HG03439 (cell line): ENCODE measurements at regions not wholly inside any gene's neighbourhood (a gene's known extent, or its start where the extent isn't known, plus 50 kb on each side); places are given as distances from the start of the nearest gene placed in this dataset.
A peak's percentile ranks its signal among the peaks of the same experiment; 100 is the strongest.
"Not testable (repeated sequence)": the region's sequence is repeated elsewhere in the genome, so short reads cannot be mapped to it uniquely, and the experiment has no call there.

ENCODE experiments used
- ATAC-seq: cut with Tn5 transposase; IDR thresholded peaks from one replicate; pipeline ENCODE4 v1.9.1; 2021; ENCODE audit warnings: mild to moderate bottlenecking, moderate library complexity; ENCODE audit not compliant: unreplicated experiment

DNA sequence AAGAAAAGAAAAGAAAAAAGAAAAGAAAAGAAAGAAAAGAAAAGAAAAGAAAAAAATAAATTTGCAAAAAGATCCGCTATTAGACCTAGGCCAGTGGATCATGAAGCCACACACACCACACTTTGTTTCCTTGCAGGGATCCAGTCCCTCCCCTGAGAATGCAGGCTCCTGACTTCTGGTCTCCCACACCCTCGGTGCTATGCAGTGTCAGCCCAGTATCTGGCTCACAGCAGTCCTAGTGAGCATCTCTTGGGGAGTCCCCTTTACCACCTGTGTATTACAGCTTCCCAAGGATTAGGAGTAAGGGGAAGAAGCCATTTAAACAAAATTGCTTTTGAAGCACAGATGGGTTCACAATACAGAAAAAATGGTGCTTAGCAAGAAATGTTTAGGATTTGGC, 174.1 kb upstream of the IRF2BP2 start:
- not testable (repeated sequence) for ATAC-seq

DNA sequence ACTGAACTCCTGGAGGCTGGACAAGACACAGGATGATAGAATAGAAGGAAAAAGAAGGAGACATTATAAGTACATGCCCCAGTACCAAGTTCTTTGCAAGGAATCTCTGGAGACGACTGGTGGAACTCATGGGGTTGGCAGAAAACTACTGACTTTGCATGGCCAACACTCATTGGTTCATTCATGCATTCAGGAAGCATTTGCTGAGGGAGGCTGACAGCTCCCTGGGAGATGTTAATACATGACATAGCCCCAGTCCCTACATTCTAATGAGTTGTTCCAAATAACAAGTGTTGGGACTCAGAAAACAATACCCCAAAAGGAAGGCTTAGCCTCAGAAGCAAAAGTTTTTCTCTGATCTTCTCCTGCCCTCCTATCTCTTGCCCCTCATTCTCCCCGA, 172.8 kb upstream of the IRF2BP2 start:
- ATAC-seq: no peak

- no peak for ATAC-seq
These were observed 172.2 kb upstream of the IRF2BP2 start for GRCh38 chr1:234782105-234782751.

GRCh38 chr1:234781241-234782065, 171.5 kb upstream of the IRF2BP2 start:
- no peak for ATAC-seq

- no peak for ATAC-seq
These were observed 170.7 kb upstream of the IRF2BP2 start for GRCh38 chr1:234780531-234781162.

GRCh38 chr1:234780112-234780511, 170.1 kb upstream of the IRF2BP2 start:
- no peak for ATAC-seq

GRCh38 chr1:234779600-234779999, 169.6 kb upstream of the IRF2BP2 start:
- not testable (repeated sequence) for ATAC-seq

DNA sequence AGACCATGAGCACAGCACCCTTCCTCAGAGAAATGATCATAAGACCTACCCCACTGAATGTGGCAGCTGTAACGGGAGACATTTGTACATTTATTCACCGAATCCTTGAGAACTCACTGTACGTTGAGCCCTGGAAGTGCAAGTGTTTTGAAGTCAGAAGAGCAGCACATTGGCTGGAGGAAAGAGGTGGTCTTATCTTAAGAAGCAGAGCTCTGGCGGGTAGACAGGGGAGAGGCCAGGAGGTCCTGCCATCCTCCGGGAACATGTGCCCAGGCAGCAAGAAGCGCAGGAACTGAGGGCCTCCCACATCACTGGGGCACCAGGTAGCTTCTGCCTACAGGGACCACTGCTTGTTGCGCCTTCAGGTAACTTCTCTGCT, 169.2 kb upstream of the IRF2BP2 start:
- ATAC-seq: no peak

- ATAC-seq: no peak
These were observed 168.5 kb upstream of the IRF2BP2 start for GRCh38 chr1:234778221-234779159.

DNA sequence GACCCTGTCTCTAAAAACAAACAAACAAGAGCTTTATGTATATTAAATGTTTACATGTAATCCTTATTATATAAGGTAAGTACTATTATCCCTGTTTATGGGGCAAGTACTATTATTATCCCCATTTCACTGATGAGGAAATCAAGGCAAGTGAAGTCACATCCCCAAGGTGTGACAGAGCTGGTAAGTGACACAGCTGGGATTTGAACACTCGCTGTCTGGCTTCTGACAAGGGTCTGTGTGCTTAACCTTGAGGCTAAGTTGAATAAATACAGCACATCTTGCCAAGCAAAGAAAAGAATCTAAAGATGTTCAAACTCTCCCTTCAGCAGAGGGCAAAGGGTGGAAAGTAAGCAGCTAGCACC, 167.9 kb upstream of the IRF2BP2 start:
- ATAC-seq: no peak

DNA sequence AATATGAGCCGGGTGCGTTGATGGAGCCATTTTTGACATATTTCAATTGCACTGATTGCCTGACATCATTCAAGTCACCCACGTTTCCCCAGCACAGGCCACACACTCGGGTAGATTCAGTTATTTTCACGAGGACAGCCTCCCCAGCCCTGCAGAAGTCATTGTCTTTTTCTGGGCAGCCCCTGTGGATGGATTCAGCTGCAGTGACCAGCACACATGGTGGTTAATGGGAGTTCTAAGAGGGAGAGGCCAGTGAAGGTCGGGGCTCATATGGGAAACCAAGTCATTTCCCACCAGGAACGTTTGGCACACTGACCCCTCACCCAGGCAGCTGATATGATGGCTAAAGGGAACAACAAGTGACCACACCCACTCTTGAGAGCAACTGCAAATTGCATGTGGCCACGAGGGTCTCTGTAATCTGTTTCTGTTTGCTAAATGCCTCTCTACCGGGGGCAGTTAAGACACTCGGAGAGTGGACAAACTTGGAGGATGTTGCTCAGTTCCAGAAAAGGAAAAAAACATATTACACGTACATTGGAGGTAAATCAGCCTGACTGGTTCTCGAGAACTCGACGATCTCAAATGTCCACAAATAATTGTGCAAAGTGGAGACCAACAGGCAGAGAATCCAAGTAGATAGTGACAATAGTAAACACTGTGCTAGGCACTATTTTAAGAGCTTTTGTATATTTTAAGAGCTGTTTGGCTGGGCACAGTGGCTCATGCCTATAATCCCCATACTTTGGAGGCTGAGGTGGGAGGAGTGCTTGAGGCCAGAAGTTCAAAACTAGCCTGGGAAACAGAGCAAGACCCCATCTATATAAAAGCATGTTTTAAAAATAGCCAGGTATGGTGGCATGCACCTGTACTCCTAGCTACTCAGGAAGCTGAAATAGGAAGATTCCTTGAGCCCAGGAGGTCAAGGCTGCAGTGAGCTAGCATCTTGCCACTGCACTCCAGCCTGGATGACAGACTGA, 167.2 kb upstream of the IRF2BP2 start:
- no peak for ATAC-seq

GRCh38 chr1:234776256-234776875, 166.4 kb upstream of the IRF2BP2 start:
- ATAC-seq: no peak

GRCh38 chr1:234775477-234776246, 165.7 kb upstream of the IRF2BP2 start:
- no peak for ATAC-seq

GRCh38 chr1:234774971-234775370, 165.0 kb upstream of the IRF2BP2 start:
- ATAC-seq: no peak

DNA sequence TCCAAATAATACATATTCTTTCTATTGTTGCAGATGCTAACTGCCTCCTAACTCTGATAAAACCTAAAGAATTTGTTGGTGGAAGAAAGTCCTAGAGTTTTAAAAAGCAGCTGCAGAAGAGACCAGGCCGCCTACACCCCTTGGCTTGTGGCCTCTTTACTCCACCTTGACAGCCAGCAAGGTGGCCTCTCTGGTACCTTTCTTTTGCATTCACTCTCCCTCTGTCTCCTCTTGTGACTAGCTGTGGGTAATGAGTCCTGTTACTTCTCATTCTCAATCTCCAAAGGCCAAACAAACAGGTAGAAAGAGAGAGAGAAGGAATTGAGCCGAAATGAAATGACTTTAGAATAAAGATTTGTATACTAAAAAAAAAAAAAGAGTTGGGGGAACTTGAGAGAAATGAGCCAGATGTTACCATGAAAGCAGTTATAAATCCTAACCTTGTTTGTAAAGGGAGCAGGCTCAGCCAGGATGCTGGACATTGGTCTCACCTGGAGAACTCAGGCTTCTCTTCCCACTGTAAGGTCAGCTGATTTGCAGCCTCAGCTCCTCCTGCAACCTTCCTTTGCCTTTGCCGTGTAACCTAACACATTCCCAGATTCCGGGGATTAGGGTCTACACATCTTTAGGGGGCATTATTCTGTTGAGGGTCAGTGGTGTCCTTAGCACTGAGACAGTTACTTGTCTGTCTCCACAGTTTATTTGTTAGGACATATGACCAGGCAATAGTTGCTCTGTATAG, 164.1 kb upstream of the IRF2BP2 start:
- ATAC-seq: no peak

DNA sequence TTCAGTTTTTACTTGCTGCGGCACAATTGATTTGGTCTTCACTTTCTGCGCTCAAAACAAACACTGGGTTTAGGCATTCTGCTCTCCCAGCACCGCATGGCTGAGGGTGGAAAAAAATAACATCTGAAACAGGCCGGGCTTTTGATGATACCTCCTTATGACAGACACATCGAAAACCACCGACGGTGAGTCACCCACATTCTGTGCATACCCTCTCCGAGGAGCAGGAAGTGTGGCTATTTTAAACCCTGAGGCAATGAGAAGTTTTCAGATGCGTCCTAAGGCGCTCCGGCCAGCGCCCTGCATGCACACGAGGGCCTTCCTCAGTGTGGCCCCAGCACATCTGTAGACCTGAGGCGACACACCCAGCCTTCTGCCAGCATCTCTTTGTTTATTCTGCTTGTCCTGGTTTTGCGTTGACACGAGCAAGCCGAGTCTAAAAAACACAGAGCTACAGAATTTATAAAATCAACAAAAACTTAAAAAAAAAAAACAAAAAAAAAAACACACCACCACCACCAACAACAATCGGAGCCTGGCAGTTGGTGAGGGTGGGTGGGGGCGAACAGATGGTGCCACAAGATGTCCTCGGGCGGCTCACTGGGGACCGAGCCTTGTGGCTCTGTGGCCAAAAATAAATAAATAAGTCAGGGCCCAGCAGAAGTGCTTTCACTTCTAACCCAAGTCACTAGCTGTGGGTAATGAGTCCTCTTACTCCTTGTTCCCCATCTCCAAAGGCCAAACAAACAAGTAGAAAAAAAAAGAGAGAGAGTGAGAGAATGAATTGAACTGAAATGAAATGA, 162.6 kb upstream of the IRF2BP2 start:
- ATAC-seq: peak; percentile 87
